ENCODE measurements at regions not wholly inside any gene's neighbourhood (a gene's known extent, or its start where the extent isn't known, plus 50 kb on each side); places are given as distances from the start of the nearest gene placed in this dataset.
A peak's percentile ranks its signal among the peaks of the same experiment; 100 is the strongest.

DNA sequence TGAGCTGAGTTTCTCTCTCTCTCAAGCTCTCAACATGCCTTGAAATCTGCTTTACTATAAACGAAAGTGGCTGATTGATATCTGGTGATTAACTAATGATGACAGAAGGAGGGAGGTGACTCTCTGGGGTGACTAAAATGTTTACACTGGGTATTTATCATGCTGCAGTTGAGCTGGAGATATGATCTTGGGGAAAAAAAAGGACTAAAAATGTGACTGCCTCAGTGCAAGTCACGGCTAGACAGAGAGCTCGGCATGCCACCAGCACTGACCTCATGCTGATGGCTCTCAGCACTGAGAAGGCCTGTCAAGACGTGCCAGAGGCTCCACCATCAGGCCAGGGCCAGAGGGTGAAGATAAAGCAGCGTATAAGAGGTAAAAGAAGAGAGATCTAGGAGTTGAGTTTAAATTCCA is 103.1 kb upstream of the SPACA1 start:
- TF ChIP-seq, protein P1, sequence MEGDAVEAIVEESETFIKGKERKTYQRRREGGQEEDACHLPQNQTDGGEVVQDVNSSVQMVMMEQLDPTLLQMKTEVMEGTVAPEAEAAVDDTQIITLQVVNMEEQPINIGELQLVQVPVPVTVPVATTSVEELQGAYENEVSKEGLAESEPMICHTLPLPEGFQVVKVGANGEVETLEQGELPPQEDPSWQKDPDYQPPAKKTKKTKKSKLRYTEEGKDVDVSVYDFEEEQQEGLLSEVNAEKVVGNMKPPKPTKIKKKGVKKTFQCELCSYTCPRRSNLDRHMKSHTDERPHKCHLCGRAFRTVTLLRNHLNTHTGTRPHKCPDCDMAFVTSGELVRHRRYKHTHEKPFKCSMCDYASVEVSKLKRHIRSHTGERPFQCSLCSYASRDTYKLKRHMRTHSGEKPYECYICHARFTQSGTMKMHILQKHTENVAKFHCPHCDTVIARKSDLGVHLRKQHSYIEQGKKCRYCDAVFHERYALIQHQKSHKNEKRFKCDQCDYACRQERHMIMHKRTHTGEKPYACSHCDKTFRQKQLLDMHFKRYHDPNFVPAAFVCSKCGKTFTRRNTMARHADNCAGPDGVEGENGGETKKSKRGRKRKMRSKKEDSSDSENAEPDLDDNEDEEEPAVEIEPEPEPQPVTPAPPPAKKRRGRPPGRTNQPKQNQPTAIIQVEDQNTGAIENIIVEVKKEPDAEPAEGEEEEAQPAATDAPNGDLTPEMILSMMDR (conservative IDR thresholded peaks at IDR 0.05 in 1 of 2, IDR thresholded peaks at IDR 0.05 in 1 of 2; ENCODE audit: extremely low read depth in 1 of 2, insufficient read depth in 1 of 2, low read depth in 1 of 2, low read length in 2 of 2) = peak in 1 of 2 donors; percentile 49
- no peak for TF ChIP-seq EZH2 (IDR thresholded peaks at IDR 0.05; ENCODE audit: borderline replicate concordance, low read length)
